Uterus (tissue), 3 donors: ENCODE measurements at regions not wholly inside any gene's neighbourhood (a gene's known extent, or its start where the extent isn't known, plus 50 kb on each side); places are given as distances from the start of the nearest gene placed in this dataset.

Experiments used
- DNase-seq, 2 donors: peaks; one replicate each; pipeline ENCODE4 v3.0.0-alpha.2; 2019 to 2020
- H3K27ac ChIP-seq, 2 donors: fragments of 200-600 bp; sonication (generic); 1 replicate in 1 of 2; 2 replicates in 1 of 2; pipeline ENCODE4 v1.5.1; 2016 to 2018
- H3K27me3 ChIP-seq, 2 donors: fragments of 200-600 bp; sonication (generic); one replicate each; pipeline ENCODE4 v1.5.1; 2018 to 2019; ENCODE audit warnings: control low read depth in 1 of 2
- H3K36me3 ChIP-seq, 2 donors: fragments of 200-600 bp; sonication (generic); one replicate each; pipeline ENCODE4 v1.5.1; 2019; ENCODE audit warnings: control low read depth in 1 of 2
- H3K4me1 ChIP-seq, 2 donors: fragments of 200-600 bp; sonication (generic); one replicate each; pipeline ENCODE4 v1.5.1; 2018 to 2019; ENCODE audit warnings: control low read depth in 1 of 2
- H3K4me3 ChIP-seq, 2 donors: fragments of 200-600 bp; sonication (generic); 1 replicate in 1 of 2; 2 replicates in 1 of 2; pipeline ENCODE4 v1.5.1; 2018 to 2019; ENCODE audit warnings: mild to moderate bottlenecking in 1 of 2
- H3K9me3 ChIP-seq, 2 donors: fragments of 200-600 bp; sonication (generic); one replicate each; pipeline ENCODE4 v1.5.1; 2019; ENCODE audit warnings: control low read depth in 1 of 2
- CTCF ChIP-seq, 4 experiments: fragments of 200-600 bp in 2 of 4; fragments of 450-650 bp in 2 of 4; sonication (generic) in 2 of 4; IDR thresholded peaks; one replicate each; pipeline ENCODE4 v1.5.1; 2016 to 2019; ENCODE audit warnings: antibody characterized with exemption in 4 of 4, mild to moderate bottlenecking in 2 of 4, moderate library complexity in 1 of 4
- POLR2A ChIP-seq, 2 donors: fragments of 450-650 bp; IDR thresholded peaks; one replicate each; pipeline ENCODE4 v1.6.1; 2016; ENCODE audit warnings: antibody characterized with exemption in 2 of 2, mild to moderate bottlenecking in 1 of 2, moderate library complexity in 1 of 2
- intact Hi-C: fragments of 100-400 bp; cut with DNase I; formaldehyde crosslinking; loops from one replicate; pipeline ENCODE4 v1.15.1; 2023; ENCODE audit warnings: low total_unique reads
- donor health status: DM: yes; HTN: yes; CAD: no.

DNA sequence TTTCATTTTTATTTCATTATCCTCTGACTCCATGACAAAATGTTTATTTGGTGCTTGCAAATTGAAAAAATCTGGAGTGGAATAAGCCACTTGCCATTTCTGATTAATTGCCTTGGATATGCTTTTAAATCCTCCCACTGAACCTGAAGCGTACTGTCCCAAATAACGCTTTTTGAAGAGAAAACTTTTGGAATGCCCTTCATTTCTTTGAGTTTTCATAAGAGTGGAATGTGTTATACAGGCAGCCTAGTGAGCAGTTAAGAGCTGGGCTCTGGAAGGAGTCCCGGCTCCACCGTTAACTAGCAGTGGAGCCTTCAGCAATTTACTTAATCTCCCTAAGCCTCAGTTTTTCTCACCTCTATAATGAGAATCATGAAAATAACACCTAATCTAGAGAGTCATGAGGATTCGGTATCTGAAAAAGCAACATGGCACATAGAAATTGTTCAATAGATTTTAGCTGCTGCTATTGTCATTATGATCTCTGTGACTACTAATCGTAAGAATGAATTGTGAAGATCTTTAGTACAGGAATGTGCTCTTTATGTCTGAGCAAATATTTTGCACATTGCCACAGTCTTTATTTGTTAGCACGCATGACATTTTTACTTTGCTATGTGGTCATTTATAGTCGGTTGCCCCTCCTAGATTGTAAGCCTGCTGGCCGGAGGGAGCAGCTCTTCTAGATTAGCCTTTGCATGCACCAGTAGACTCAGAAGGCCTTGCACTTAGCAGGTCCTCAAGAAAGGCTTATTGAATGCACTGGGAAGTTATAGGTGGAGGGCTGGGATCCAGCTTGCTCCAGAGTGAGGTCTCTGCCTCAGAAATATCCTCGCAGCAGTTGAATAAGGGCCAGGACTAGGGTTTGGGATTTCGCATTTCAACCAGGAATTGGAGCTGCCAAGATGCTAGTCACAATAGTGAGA is 59.4 kb downstream of the PLCE1 start:
- H3K36me3 ChIP-seq = no peaks in the 10 kb centered on the region
- intact Hi-C loops = no loop called here
- H3K27me3 ChIP-seq = no peaks in the 10 kb centered on the region
- DNase-seq = no peak
- peaks cover 0 to 3% of the 10 kb centered on the region in 2 donors for H3K9me3 ChIP-seq
- peak overlapping the region in 1 of 2 donors; percentile 31 for H3K27ac ChIP-seq
- H3K4me3 ChIP-seq = no peak overlapping the region
- peaks cover 0 to 6% of the 10 kb centered on the region in 2 donors for H3K4me1 ChIP-seq
- TF ChIP-seq CTCF (IDR thresholded peaks at IDR 0.05) (no peak), POLR2A (IDR thresholded peaks at IDR 0.05) (no peak)

DNA sequence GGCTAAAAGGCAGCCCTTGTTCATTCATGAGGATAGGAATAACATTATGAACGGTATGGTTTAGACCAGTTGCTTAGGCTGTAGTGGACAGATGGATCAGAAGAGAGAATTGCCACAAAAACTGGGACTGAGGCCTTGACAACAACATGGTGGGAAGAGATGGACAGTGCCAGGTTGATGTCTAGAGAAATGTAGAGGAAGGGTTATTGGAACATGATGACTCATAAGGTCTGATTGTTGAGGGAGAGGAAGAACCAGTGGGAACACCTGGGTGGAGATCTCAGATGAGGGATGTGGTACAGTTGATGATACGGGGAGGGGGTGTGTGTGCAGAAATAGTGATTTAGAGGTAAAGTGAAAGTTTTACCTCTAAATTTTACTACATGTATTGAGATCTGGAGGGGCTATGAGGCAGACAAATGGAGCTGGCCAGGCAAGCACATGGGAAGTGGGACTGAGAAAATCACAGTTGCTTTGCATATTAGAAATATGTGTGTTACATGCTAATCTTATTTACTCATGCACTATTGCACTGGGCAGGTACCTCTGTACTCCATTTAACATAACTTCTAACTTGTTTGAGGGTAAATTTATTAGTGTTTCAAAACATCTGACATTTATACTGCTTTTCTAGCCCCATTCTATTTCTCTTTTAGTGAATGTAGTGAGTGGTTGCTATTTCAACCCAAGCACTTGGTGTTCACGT is 65.6 kb downstream of the PLCE1 start:
- intact Hi-C loops = no loop called here
- Histone ChIP-seq H3K27me3 (no peaks in the 10 kb centered on the region), H3K4me1 (no peaks in the 10 kb centered on the region), H3K36me3 (no peaks in the 10 kb centered on the region), H3K4me3 (no peak overlapping the region), H3K9me3 (no peaks in the 10 kb centered on the region), H3K27ac (no peak overlapping the region)
- DNase-seq = no peak
- TF ChIP-seq CTCF (IDR thresholded peaks at IDR 0.05) (no peak), POLR2A (IDR thresholded peaks at IDR 0.05) (no peak)

- no peaks in the 10 kb centered on the region for H3K27me3 ChIP-seq
These were observed 67.3 kb downstream of the PLCE1 start for GRCh38 chr10:94061026-94061425.

DNA sequence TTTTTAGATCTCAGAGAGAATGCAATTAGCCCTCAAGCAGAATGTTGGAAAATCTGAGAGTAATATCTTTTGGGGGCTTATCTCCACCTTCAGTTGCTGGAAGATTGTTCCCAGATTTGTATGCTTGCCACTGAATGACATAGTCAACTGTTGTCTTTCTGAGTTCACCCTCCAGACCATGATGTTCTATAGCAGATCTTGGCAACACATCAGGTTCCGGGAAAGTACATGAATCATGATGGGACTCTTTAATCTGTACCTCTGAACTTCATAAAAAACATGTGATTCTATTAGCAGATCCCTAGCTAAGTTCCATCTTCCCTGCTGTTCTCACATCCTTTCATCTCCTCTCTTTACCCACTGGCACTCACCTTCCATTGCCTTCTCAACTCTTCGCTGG is 68.9 kb downstream of the PLCE1 start:
- intact Hi-C loops = no loop called here
- no peaks in the 10 kb centered on the region for H3K27me3 ChIP-seq
- H3K36me3 ChIP-seq = no peaks in the 10 kb centered on the region
- no peak for TF ChIP-seq POLR2A (IDR thresholded peaks at IDR 0.05)
- TF ChIP-seq CTCF (IDR thresholded peaks at IDR 0.05) = no peak
- no peak overlapping the region for H3K4me3 ChIP-seq
- no peaks in the 10 kb centered on the region for H3K4me1 ChIP-seq
- H3K9me3 ChIP-seq = no peaks in the 10 kb centered on the region
- H3K27ac ChIP-seq = no peak overlapping the region
- no peak for DNase-seq

More at GRCh38 chr10:94061026-94061425, 67.3 kb downstream of the PLCE1 start:
- TF ChIP-seq CTCF (IDR thresholded peaks at IDR 0.05) (no peak), POLR2A (IDR thresholded peaks at IDR 0.05) (no peak)
- no peaks in the 10 kb centered on the region for H3K9me3 ChIP-seq
- DNase-seq = no peak
- H3K4me1 ChIP-seq = no peaks in the 10 kb centered on the region
- H3K4me3 ChIP-seq = no peak overlapping the region
- intact Hi-C loops = no loop called here
- no peak overlapping the region for H3K27ac ChIP-seq
- no peaks in the 10 kb centered on the region for H3K36me3 ChIP-seq

GRCh38 chr10:94065362-94065761 is 71.6 kb downstream of the PLCE1 start:
- Histone ChIP-seq H3K9me3 (no peaks in the 10 kb centered on the region), H3K27me3 (no peaks in the 10 kb centered on the region), H3K27ac (peak overlapping the region in 1 of 2 donors; percentile 34), H3K4me1 (no peaks in the 10 kb centered on the region), H3K4me3 (no peak overlapping the region), H3K36me3 (no peaks in the 10 kb centered on the region)
- intact Hi-C loops = no loop called here
- TF ChIP-seq CTCF (IDR thresholded peaks at IDR 0.05) (no peak), POLR2A (IDR thresholded peaks at IDR 0.05) (no peak)
- DNase-seq = peak in 1 of 2 donors; percentile 15
